ENCODE measurements at regions not wholly inside any gene's neighbourhood (a gene's known extent, or its start where the extent isn't known, plus 50 kb on each side); places are given as distances from the start of the nearest gene placed in this dataset.

DNA sequence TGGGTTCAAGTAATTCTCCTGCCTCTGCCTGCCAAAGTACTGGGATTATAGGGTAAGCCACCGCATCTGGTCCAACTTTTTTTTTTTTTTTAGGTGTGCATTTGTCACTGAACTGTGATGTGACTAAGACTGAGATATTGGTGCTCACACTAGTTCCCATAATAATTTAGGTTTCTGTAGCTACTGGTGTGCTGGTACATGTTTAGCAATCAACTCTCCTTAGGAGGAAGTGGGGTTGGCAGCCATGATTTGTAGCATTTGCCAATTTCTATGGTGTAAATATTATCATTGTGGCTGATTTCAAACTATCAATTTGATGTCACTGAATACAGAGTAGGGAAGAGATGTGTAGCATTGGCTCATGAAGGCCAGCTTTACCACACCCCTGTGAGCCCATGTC, 372.7 kb downstream of the EDEM1 start:
- H3K27ac ChIP-seq (ENCODE audit: low read length) = no peak overlapping the region
- no peaks in the 10 kb centered on the region for H3K4me1 ChIP-seq (ENCODE audit: low read length)
- H3K36me3 ChIP-seq (replicated peaks; ENCODE audit: insufficient read depth, low read length) = no peaks in the 10 kb centered on the region
- H4K20me1 ChIP-seq (ENCODE audit: insufficient read depth, low read length) = no peaks in the 10 kb centered on the region
- H2AFZ ChIP-seq (ENCODE audit: low read length) = no peak overlapping the region
- H3K9me2 ChIP-seq (replicated peaks; ENCODE audit: insufficient read depth, low read length) = no peaks in the 10 kb centered on the region
- no peaks in the 10 kb centered on the region for H3K27me3 ChIP-seq (replicated peaks; ENCODE audit: insufficient read depth, low read length)
- no peak overlapping the region for H3K4me3 ChIP-seq (ENCODE audit: low read length)
- H3K4me2 ChIP-seq (ENCODE audit: low read depth, low read length) = no peak overlapping the region
- H3F3A ChIP-seq (ENCODE audit: insufficient read depth, low read length) = no peaks in the 10 kb centered on the region
- H3K9ac ChIP-seq (ENCODE audit: low read length) = no peak overlapping the region
- TF ChIP-seq EZH2 (optimal IDR thresholded peaks at IDR 0.05; ENCODE audit: low read depth, low read length) = no peak
- TF ChIP-seq, protein P1, sequence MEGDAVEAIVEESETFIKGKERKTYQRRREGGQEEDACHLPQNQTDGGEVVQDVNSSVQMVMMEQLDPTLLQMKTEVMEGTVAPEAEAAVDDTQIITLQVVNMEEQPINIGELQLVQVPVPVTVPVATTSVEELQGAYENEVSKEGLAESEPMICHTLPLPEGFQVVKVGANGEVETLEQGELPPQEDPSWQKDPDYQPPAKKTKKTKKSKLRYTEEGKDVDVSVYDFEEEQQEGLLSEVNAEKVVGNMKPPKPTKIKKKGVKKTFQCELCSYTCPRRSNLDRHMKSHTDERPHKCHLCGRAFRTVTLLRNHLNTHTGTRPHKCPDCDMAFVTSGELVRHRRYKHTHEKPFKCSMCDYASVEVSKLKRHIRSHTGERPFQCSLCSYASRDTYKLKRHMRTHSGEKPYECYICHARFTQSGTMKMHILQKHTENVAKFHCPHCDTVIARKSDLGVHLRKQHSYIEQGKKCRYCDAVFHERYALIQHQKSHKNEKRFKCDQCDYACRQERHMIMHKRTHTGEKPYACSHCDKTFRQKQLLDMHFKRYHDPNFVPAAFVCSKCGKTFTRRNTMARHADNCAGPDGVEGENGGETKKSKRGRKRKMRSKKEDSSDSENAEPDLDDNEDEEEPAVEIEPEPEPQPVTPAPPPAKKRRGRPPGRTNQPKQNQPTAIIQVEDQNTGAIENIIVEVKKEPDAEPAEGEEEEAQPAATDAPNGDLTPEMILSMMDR (IDR thresholded peaks at IDR 0.05; ENCODE audit: low read length) = no peak
- no peak for TF ChIP-seq EZH2phosphoT487 (IDR thresholded peaks at IDR 0.05; ENCODE audit: low read length)
- no peaks in the 10 kb centered on the region for H3K79me2 ChIP-seq (ENCODE audit: low read length)
- DNase-seq = no peak
- H3K9me3 ChIP-seq (replicated peaks; ENCODE audit: insufficient read depth, low read length) = no peaks in the 10 kb centered on the region

DNA sequence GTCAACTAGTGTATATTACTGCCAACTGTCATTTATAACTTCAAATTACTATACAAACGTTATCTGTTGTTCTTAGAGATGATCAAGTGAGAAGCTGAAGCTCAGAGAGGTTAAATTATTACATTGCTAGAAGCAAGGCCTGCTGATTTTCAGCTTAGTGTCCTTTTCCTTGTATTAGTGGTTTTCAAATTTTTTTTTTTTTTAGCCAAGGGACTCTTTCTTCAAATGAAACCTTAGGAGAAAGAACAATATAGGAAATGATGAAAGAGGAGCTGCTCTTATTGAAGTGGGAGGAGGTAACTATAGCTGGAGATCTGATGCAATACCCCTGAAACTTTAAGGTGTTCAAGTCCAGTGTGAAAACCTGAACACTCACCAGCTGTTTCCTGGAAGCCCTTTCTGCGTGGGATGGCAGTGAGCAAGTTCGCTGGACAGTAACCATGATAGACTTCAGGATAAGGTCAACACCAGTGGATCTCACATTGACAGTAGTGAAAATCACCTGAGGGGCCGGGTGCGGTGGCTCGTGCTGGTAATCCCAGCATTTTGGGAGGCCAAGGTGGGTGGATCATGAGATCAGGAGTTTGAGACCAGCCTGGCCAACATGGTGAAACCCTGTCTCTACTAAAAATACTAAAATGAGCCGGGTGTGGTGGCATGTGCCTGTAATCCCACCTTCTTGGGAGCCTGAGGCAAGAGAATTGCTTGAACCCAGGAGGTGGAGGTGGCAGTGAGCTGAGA, 376.2 kb downstream of the EDEM1 start:
- H3K36me3 ChIP-seq (replicated peaks; ENCODE audit: insufficient read depth, low read length) = no peaks in the 10 kb centered on the region
- DNase-seq = no peak
- no peak overlapping the region for H2AFZ ChIP-seq (ENCODE audit: low read length)
- TF ChIP-seq EZH2 (optimal IDR thresholded peaks at IDR 0.05; ENCODE audit: low read depth, low read length) (no peak), EZH2phosphoT487 (IDR thresholded peaks at IDR 0.05; ENCODE audit: low read length) (no peak)
- TF ChIP-seq, protein P1 (IDR thresholded peaks at IDR 0.05; ENCODE audit: low read length) = no peak
- H3K27me3 ChIP-seq (replicated peaks; ENCODE audit: insufficient read depth, low read length) = no peaks in the 10 kb centered on the region
- no peak overlapping the region for H3K27ac ChIP-seq (ENCODE audit: low read length)
- no peaks in the 10 kb centered on the region for H3K79me2 ChIP-seq (ENCODE audit: low read length)
- H3K9ac ChIP-seq (ENCODE audit: low read length) = no peak overlapping the region
- no peaks in the 10 kb centered on the region for H3F3A ChIP-seq (ENCODE audit: insufficient read depth, low read length)
- H4K20me1 ChIP-seq (ENCODE audit: insufficient read depth, low read length) = no peaks in the 10 kb centered on the region
- no peaks in the 10 kb centered on the region for H3K9me3 ChIP-seq (replicated peaks; ENCODE audit: insufficient read depth, low read length)
- H3K4me2 ChIP-seq (ENCODE audit: low read depth, low read length) = no peak overlapping the region
- no peak overlapping the region for H3K4me3 ChIP-seq (ENCODE audit: low read length)
- H3K9me2 ChIP-seq (replicated peaks; ENCODE audit: insufficient read depth, low read length) = no peaks in the 10 kb centered on the region
- H3K4me1 ChIP-seq (ENCODE audit: low read length) = no peaks in the 10 kb centered on the region

DNA sequence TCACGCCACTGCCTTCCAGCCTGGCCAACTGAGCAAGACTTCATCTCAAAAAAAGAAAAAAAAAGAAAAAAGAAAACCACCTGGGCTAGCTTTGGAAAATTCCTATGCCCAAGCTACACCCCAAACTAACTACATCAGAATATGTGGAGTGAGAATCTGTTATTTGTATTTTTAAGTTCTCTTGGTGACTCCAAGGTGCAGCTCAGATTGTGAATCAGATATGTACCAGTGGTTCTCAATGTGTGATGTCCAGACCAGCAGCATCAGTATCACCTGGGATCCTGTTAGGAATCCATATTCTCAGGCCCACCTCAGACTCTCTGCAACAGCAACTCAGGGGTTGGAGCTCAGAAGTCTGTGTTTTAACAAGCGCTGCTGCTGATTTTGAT, 376.8 kb downstream of the EDEM1 start:
- H3K9me2 ChIP-seq (replicated peaks; ENCODE audit: insufficient read depth, low read length) = no peaks in the 10 kb centered on the region
- no peaks in the 10 kb centered on the region for H3F3A ChIP-seq (ENCODE audit: insufficient read depth, low read length)
- H3K9ac ChIP-seq (ENCODE audit: low read length) = no peak overlapping the region
- H3K4me1 ChIP-seq (ENCODE audit: low read length) = no peaks in the 10 kb centered on the region
- H4K20me1 ChIP-seq (ENCODE audit: insufficient read depth, low read length) = no peaks in the 10 kb centered on the region
- no peak for DNase-seq
- no peak overlapping the region for H3K4me2 ChIP-seq (ENCODE audit: low read depth, low read length)
- no peaks in the 10 kb centered on the region for H3K9me3 ChIP-seq (replicated peaks; ENCODE audit: insufficient read depth, low read length)
- no peaks in the 10 kb centered on the region for H3K36me3 ChIP-seq (replicated peaks; ENCODE audit: insufficient read depth, low read length)
- TF ChIP-seq, protein P1 (IDR thresholded peaks at IDR 0.05; ENCODE audit: low read length) = no peak
- TF ChIP-seq EZH2phosphoT487 (IDR thresholded peaks at IDR 0.05; ENCODE audit: low read length) (no peak), EZH2 (optimal IDR thresholded peaks at IDR 0.05; ENCODE audit: low read depth, low read length) (no peak)
- no peak overlapping the region for H3K27ac ChIP-seq (ENCODE audit: low read length)
- no peaks in the 10 kb centered on the region for H3K79me2 ChIP-seq (ENCODE audit: low read length)
- H2AFZ ChIP-seq (ENCODE audit: low read length) = no peak overlapping the region
- H3K27me3 ChIP-seq (replicated peaks; ENCODE audit: insufficient read depth, low read length) = no peaks in the 10 kb centered on the region
- H3K4me3 ChIP-seq (ENCODE audit: low read length) = no peak overlapping the region
